Caco-2 (cell line): ENCODE measurements at regions not wholly inside any gene's neighbourhood (a gene's known extent, or its start where the extent isn't known, plus 50 kb on each side); places are given as distances from the start of the nearest gene placed in this dataset.

ENCODE experiments used
- BruUV-seq: library from RNA; stranded (reverse); fragments of 400-500 nt; replicated peaks from 2 replicates; lab custom pipeline; 2021; lab: Mats Ljungman, UMichigan
- CTCF ChIA-PET: fragments of 300-600 bp; sonication (Branson Sonifier 250); formaldehyde crosslinking; loops from one replicate; lab custom pipeline; 2022; ENCODE audit warnings: antibody characterized with exemption; lab: Charles Lee
- POLR2A ChIA-PET: fragments of 300-600 bp; sonication (Branson Sonifier 250); formaldehyde crosslinking; loops from one replicate; lab custom pipeline; 2022; ENCODE audit warnings: antibody characterized with exemption; lab: Charles Lee
- DNase-seq, 2 experiments: peaks; one replicate each; pipeline versions ENCODE4 v3.0.0 to v3.0.0-alpha.2; 2020 to 2022
- H3K27me3 ChIP-seq: replicated peaks from 2 replicates; pipeline ENCODE4 v1.6.0; 2011; ENCODE audit warnings: low read length; ENCODE audit not compliant: control insufficient read depth, insufficient read depth
- H3K36me3 ChIP-seq: 2 replicates; pipeline ENCODE4 v1.5.1; 2011; ENCODE audit warnings: low read length; ENCODE audit not compliant: control insufficient read depth, insufficient read depth
- H3K4me1 ChIP-seq: fragments of 250-450 bp; sonication (Bioruptor Pico); 2 replicates; pipeline ENCODE4 v1.5.1; 2020; ENCODE audit warnings: mild to moderate bottlenecking
- H3K4me3 ChIP-seq: 2 replicates; pipeline ENCODE4 v1.5.1; 2011; ENCODE audit warnings: low read depth, mild to moderate bottlenecking, control low read depth, low read length
- H3K9me3 ChIP-seq: fragments of 250-450 bp; sonication (Bioruptor Pico); 2 replicates; pipeline ENCODE4 v1.5.1; 2020; ENCODE audit warnings: mild to moderate bottlenecking, moderate library complexity
- H3K27ac Mint-ChIP-seq: one replicate; pipeline ENCODE4 v1.8.0; 2022; ENCODE audit warnings: mixed read lengths; ENCODE audit not compliant: unreplicated experiment
- H3K27me3 Mint-ChIP-seq: one replicate; pipeline ENCODE4 v1.8.0; 2022; ENCODE audit warnings: mixed read lengths; ENCODE audit not compliant: insufficient read depth, unreplicated experiment
- H3K36me3 Mint-ChIP-seq: one replicate; pipeline ENCODE4 v1.8.0; 2022; ENCODE audit warnings: mild to moderate bottlenecking, mixed read lengths; ENCODE audit not compliant: insufficient read depth, unreplicated experiment
- H3K4me1 Mint-ChIP-seq: one replicate; pipeline ENCODE4 v1.8.0; 2022; ENCODE audit warnings: low read depth, mixed read lengths; ENCODE audit not compliant: unreplicated experiment
- H3K4me3 Mint-ChIP-seq: one replicate; pipeline ENCODE4 v1.8.0; 2022; ENCODE audit warnings: mild to moderate bottlenecking, moderate library complexity, mixed read lengths; ENCODE audit not compliant: unreplicated experiment
- H3K9me3 Mint-ChIP-seq: one replicate; pipeline ENCODE4 v1.8.0; 2022; ENCODE audit warnings: mixed read lengths; ENCODE audit not compliant: unreplicated experiment
- intact Hi-C: fragments of 100-400 bp; cut with micrococcal nuclease; formaldehyde crosslinking; loops from one replicate; pipeline ENCODE4 v1.10.0; 2022; ENCODE audit not compliant: unreplicated experiment
- TF ChIP-seq, protein P1 (sequence below), 2 experiments: fragments of 200-600 bp in 1 of 2; IDR thresholded peaks; 1 replicate in 1 of 2; 2 replicates in 1 of 2; pipeline versions ENCODE4 v1.5.1 to v1.8.0; 2011 to 2022; ENCODE audit warnings: antibody characterized with exemption in 1 of 2, control low read depth in 1 of 2, inconsistent platforms in 1 of 2, low read depth in 1 of 2, low read length in 1 of 2, mild to moderate bottlenecking in 1 of 2, moderate library complexity in 1 of 2; ENCODE audit not compliant: insufficient read depth in 1 of 2, severe bottlenecking in 1 of 2, unreplicated experiment in 1 of 2

- Mint-ChIP-seq H3K36me3 (no peaks in the 10 kb centered on the region), H3K9me3 (no peaks in the 10 kb centered on the region), H3K4me3 (no peak overlapping the region), H3K27ac (no peak overlapping the region), H3K4me1 (no peaks in the 10 kb centered on the region), H3K27me3 (peaks cover 6% of the 10 kb centered on the region)
- no peaks in the 10 kb centered on the region for H3K27me3 ChIP-seq
- no peaks in the 10 kb centered on the region for H3K4me1 ChIP-seq
- H3K36me3 ChIP-seq: no peaks in the 10 kb centered on the region
- POLR2A ChIA-PET: no interaction called here
- CTCF ChIA-PET: no interaction called here
- BruUV-seq: no TSS peak
- TF ChIP-seq, protein P1, sequence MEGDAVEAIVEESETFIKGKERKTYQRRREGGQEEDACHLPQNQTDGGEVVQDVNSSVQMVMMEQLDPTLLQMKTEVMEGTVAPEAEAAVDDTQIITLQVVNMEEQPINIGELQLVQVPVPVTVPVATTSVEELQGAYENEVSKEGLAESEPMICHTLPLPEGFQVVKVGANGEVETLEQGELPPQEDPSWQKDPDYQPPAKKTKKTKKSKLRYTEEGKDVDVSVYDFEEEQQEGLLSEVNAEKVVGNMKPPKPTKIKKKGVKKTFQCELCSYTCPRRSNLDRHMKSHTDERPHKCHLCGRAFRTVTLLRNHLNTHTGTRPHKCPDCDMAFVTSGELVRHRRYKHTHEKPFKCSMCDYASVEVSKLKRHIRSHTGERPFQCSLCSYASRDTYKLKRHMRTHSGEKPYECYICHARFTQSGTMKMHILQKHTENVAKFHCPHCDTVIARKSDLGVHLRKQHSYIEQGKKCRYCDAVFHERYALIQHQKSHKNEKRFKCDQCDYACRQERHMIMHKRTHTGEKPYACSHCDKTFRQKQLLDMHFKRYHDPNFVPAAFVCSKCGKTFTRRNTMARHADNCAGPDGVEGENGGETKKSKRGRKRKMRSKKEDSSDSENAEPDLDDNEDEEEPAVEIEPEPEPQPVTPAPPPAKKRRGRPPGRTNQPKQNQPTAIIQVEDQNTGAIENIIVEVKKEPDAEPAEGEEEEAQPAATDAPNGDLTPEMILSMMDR (IDR thresholded peaks at IDR 0.05; ENCODE audit: insufficient read depth in 1 of 2, low read depth in 1 of 2, low read length in 1 of 2, severe bottlenecking in 1 of 2, unreplicated experiment in 1 of 2): no peak
- intact Hi-C loops: no loop called here
- no peaks in the 10 kb centered on the region for H3K9me3 ChIP-seq
- no peak overlapping the region for H3K4me3 ChIP-seq
- DNase-seq: no peak
Observed at GRCh38 chr13:65650321-65650720, 1579.8 kb downstream of the PCDH9 start.

DNA sequence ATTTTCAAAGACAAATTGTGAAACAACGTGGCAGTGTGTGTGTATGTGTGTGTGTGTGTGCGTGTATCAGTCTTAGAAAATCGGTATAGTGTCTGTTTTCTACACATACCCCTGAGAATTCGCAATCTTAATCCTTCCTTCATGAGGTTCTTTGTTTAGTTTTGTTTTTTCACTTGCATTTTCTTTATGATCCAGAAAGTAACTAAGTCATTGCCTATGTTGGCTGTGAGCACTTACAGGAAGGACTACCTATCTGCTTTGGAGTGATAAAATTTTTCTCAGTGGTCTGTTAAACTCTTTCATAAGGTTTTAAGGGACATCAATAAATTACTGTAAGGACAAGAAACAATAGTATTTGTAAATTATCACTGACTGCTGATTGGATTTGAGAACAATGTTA, 1587.1 kb downstream of the PCDH9 start:
- BruUV-seq: no TSS peak
- peaks cover 6% of the 10 kb centered on the region for H3K27me3 Mint-ChIP-seq
- no peaks in the 10 kb centered on the region for H3K9me3 Mint-ChIP-seq
- no peaks in the 10 kb centered on the region for H3K4me1 Mint-ChIP-seq
- H3K27me3 ChIP-seq: no peaks in the 10 kb centered on the region
- H3K4me1 ChIP-seq: no peaks in the 10 kb centered on the region
- H3K4me3 Mint-ChIP-seq: no peak overlapping the region
- TF ChIP-seq, protein P1 (IDR thresholded peaks at IDR 0.05; ENCODE audit: insufficient read depth in 1 of 2, low read depth in 1 of 2, low read length in 1 of 2, severe bottlenecking in 1 of 2, unreplicated experiment in 1 of 2): no peak
- POLR2A ChIA-PET: no interaction called here
- H3K9me3 ChIP-seq: no peaks in the 10 kb centered on the region
- H3K36me3 Mint-ChIP-seq: no peaks in the 10 kb centered on the region
- H3K27ac Mint-ChIP-seq: no peak overlapping the region
- CTCF ChIA-PET: no interaction called here
- intact Hi-C loops: no loop called here
- H3K36me3 ChIP-seq: no peaks in the 10 kb centered on the region
- H3K4me3 ChIP-seq: no peak overlapping the region
- no peak for DNase-seq

DNA sequence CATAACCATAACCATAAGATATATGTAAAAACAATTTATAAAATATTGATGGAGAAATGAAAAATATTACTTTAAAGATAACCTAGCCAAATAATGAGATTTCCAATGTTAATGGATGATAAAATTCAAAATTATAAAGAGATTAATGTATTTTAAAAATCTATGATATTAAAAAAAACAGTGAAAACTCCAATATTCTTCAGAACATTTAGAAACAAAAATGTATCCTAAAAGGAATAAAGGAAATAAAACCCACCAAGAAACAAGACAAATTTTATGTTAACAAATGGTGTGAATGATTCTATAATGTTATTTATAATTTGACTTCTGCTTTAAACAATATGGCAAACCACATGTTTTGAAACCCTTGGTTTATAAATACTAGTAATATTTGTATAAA, 1587.8 kb downstream of the PCDH9 start:
- Histone ChIP-seq H3K4me1 (no peaks in the 10 kb centered on the region), H3K4me3 (no peak overlapping the region), H3K27me3 (no peaks in the 10 kb centered on the region), H3K9me3 (no peaks in the 10 kb centered on the region), H3K36me3 (no peaks in the 10 kb centered on the region)
- Mint-ChIP-seq H3K4me3 (no peak overlapping the region), H3K36me3 (no peaks in the 10 kb centered on the region), H3K9me3 (no peaks in the 10 kb centered on the region), H3K4me1 (no peaks in the 10 kb centered on the region), H3K27ac (no peak overlapping the region), H3K27me3 (peaks cover 6% of the 10 kb centered on the region)
- intact Hi-C loops: no loop called here
- DNase-seq: no peak
- no TSS peak for BruUV-seq
- TF ChIP-seq, protein P1 (IDR thresholded peaks at IDR 0.05; ENCODE audit: insufficient read depth in 1 of 2, low read depth in 1 of 2, low read length in 1 of 2, severe bottlenecking in 1 of 2, unreplicated experiment in 1 of 2): no peak
- POLR2A ChIA-PET: no interaction called here
- CTCF ChIA-PET: no interaction called here
